ENCODE measurements at regions not wholly inside any gene's neighbourhood (a gene's known extent, or its start where the extent isn't known, plus 50 kb on each side); places are given as distances from the start of the nearest gene placed in this dataset.

- DNase-seq (ENCODE audit: low read depth in 2 of 2): peak in 1 of 2 donors; percentile 53
Observed at GRCh38 chr6:127058027-127058426, 60.4 kb upstream of the RSPO3 start.

DNA sequence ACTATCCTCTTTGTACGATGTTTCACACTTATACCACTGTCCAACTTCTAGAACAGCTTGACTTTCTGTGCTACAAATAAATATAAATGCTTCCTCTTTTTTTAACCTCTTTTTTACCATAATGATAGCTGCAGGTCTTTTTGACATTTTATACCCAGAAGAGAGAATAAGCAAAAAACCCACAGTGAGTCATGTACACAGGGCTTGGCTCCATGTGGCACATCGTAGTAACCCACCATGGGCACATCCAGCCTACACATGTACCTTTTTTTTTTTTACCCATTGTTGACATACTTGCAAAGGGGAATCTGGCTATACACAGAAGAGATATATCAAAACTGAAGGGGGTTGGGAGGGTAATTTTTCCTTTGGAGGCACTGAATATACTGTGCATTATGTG lies 59.5 kb upstream of the RSPO3 start:
- DNase-seq (ENCODE audit: low read depth in 2 of 2): no peak

Data from lung microvascular endothelial cell (primary cell).